K562 (cell line): ENCODE measurements at regions not wholly inside any gene's neighbourhood (a gene's known extent, or its start where the extent isn't known, plus 50 kb on each side); places are given as distances from the start of the nearest gene placed in this dataset.

Experiments
- ATAC-seq: fragments of 200-7000 bp; cut with Tn5 transposase; 3 replicates; pipeline ENCODE4 v1.9.1; 2020; ENCODE audit warnings: moderate library complexity
- BruUV-seq: library from RNA; stranded (reverse); fragments of 400-500 nt; replicated peaks from 2 replicates; lab custom pipeline; 2021; lab: Mats Ljungman, UMichigan
- CTCF ChIA-PET: fragments of 300-600 bp; formaldehyde crosslinking; extraction: SDS; loops from one replicate; lab custom pipeline; 2021; ENCODE audit warnings: low intra/inter-chr PET ratio; lab: Yijun Ruan, JAX
- POLR2A ChIA-PET: fragments of 300-600, 350-650 bp; sonication (Branson Sonifier 250); formaldehyde crosslinking; extraction: SDS; loops from one replicate; lab custom pipeline; 2021; ENCODE audit warnings: antibody characterized with exemption, inconsistent platforms; lab: Yijun Ruan, JAX
- DNase-seq, 4 experiments: peaks; one replicate each; pipeline versions ENCODE4 v3.0.0 to v3.0.0-alpha.2; 2011 to 2018; ENCODE audit warnings: low spot score in 3 of 4, mixed read lengths in 3 of 4; ENCODE audit errors: extremely low read depth in 1 of 4
- FAIRE-seq: peaks from 2 replicates; lab custom pipeline; 2011; peaks lifted over from hg19 to GRCh38; lab: Jason Lieb, UNC
- H2AFZ ChIP-seq: 2 replicates; pipeline ENCODE4 v1.6.0; 2011; ENCODE audit warnings: low read depth, low read length, control low read depth, inconsistent platforms
- H3K27ac ChIP-seq: fragments of 200-600 bp; 3 replicates; pipeline ENCODE4 v1.8.0; 2011; ENCODE audit warnings: low read depth, mild to moderate bottlenecking, control low read depth, inconsistent platforms, low read length, moderate library complexity, mixed read lengths; ENCODE audit errors: extremely low read depth
- H3K27me3 ChIP-seq, 2 experiments: fragments of 300-600 bp in 1 of 2; 2 replicates in 1 of 2; 3 replicates in 1 of 2; pipeline versions ENCODE4 v1.6.0 to v1.8.0; 2011; ENCODE audit warnings: inconsistent platforms in 2 of 2, low read length in 2 of 2, mild to moderate bottlenecking in 1 of 2, mixed read lengths in 1 of 2, moderate library complexity in 1 of 2; ENCODE audit not compliant: control insufficient read depth in 2 of 2, insufficient read depth in 2 of 2
- H3K36me3 ChIP-seq: fragments of 300-600 bp; 3 replicates; pipeline ENCODE4 v1.8.0; 2011; ENCODE audit warnings: mild to moderate bottlenecking, low read length, inconsistent platforms; ENCODE audit not compliant: control insufficient read depth, insufficient read depth
- H3K4me1 ChIP-seq, 2 experiments: fragments of 200-600 bp in 1 of 2; replicated peaks in 1 of 2; 2 replicates in 1 of 2; 3 replicates in 1 of 2; pipeline versions ENCODE4 v1.5.1 to v1.8.0; 2011; ENCODE audit warnings: inconsistent platforms in 2 of 2, low read length in 2 of 2, mild to moderate bottlenecking in 1 of 2, mixed read lengths in 1 of 2, moderate library complexity in 1 of 2; ENCODE audit not compliant: control insufficient read depth in 2 of 2, insufficient read depth in 2 of 2
- H3K4me2 ChIP-seq: 2 replicates; pipeline ENCODE4 v1.6.1; 2011; ENCODE audit warnings: low read length, control low read depth, inconsistent platforms, mixed read lengths; ENCODE audit not compliant: insufficient read depth
- H3K4me3 ChIP-seq: fragments of 200-600 bp; sonication (generic), shearing (Covaris generic); 2 replicates; pipeline ENCODE4 v1.5.1; 2016; ENCODE audit warnings: control low read depth, inconsistent platforms
- H3K79me2 ChIP-seq: fragments of 200-600 bp; 3 replicates; pipeline ENCODE4 v1.8.0; 2011; ENCODE audit warnings: low read length, inconsistent platforms; ENCODE audit not compliant: control insufficient read depth, insufficient read depth
- H3K9ac ChIP-seq, 2 experiments: 2 replicates each; pipeline versions ENCODE4 v1.6.0 to v1.6.1; 2011; ENCODE audit warnings: low read depth in 2 of 2, low read length in 2 of 2, control low read depth in 1 of 2, inconsistent platforms in 1 of 2, mild to moderate bottlenecking in 1 of 2, mixed read lengths in 1 of 2; ENCODE audit not compliant: insufficient read depth in 1 of 2
- H3K9me1 ChIP-seq: one replicate; pipeline ENCODE4 v1.6.0; 2011; ENCODE audit warnings: inconsistent platforms, mild to moderate bottlenecking, low read length, moderate library complexity; ENCODE audit not compliant: control insufficient read depth, insufficient read depth
- H3K9me3 ChIP-seq: replicated peaks from 2 replicates; pipeline ENCODE4 v1.5.1; 2011; ENCODE audit warnings: low read depth, low read length, inconsistent platforms; ENCODE audit not compliant: control insufficient read depth, insufficient read depth
- H4K20me1 ChIP-seq: replicated peaks from 2 replicates; pipeline ENCODE4 v1.6.1; 2011; ENCODE audit warnings: low read length, inconsistent platforms, mixed read lengths; ENCODE audit not compliant: control insufficient read depth, insufficient read depth
- BCOR ChIP-seq: fragments of 450-650 bp; IDR thresholded peaks from 2 replicates; pipeline ENCODE4 v1.6.1; 2016
- GABPB2 ChIP-seq: fragments of 250-450 bp; sonication (Bioruptor Pico); conservative IDR thresholded peaks from 2 replicates; pipeline ENCODE4 v1.5.1; 2021; ENCODE audit warnings: mild to moderate bottlenecking
- GTF2E2 ChIP-seq: fragments of 200-800 bp; sonication (Bioruptor generic); IDR thresholded peaks from 2 replicates; pipeline ENCODE4 v1.6.1; 2016; ENCODE audit warnings: missing genetic modification characterization, missing compliant biosample characterization
- RBFOX2 ChIP-seq: fragments of 200-400 bp; formaldehyde crosslinking; IDR thresholded peaks from 2 replicates; pipeline ENCODE4 v1.6.1; 2017; ENCODE audit warnings: low read depth, mild to moderate bottlenecking, low read length, moderate library complexity
- RBM25 ChIP-seq: fragments of 200-400 bp; formaldehyde crosslinking; IDR thresholded peaks from 2 replicates; pipeline ENCODE4 v1.6.1; 2018; ENCODE audit warnings: low read length, low read depth, moderate library complexity; ENCODE audit not compliant: severe bottlenecking
- RCOR1 ChIP-seq, 2 experiments: IDR thresholded peaks; 2 replicates each; pipeline ENCODE4 v1.6.1; 2012; ENCODE audit warnings: low read depth in 2 of 2, low read length in 2 of 2, borderline replicate concordance in 1 of 2, improper control_type of control experiment in 1 of 2
- SRSF3 ChIP-seq: fragments of 200-400 bp; formaldehyde crosslinking; IDR thresholded peaks from 2 replicates; pipeline ENCODE4 v1.6.1; 2016; ENCODE audit warnings: mild to moderate bottlenecking, low read length, moderate library complexity; ENCODE audit not compliant: insufficient read depth
- TRIM24 ChIP-seq, 2 experiments: fragments of 450-650 bp; IDR thresholded peaks; 2 replicates each; pipeline ENCODE4 v1.6.1; 2016
- ZFP36 ChIP-seq: fragments of 150-350 bp; IDR thresholded peaks from 2 replicates; pipeline ENCODE4 v1.6.1; 2018; ENCODE audit warnings: low read length, low read depth; ENCODE audit not compliant: partially characterized antibody
- ZNF224 ChIP-seq: sonication (generic); formaldehyde crosslinking; IDR thresholded peaks from 2 replicates; pipeline ENCODE4 v1.8.0; 2022; ENCODE audit warnings: mild to moderate bottlenecking, missing genetic modification reagents
- ZNF76 ChIP-seq: fragments of 250-450 bp; sonication (Bioruptor Pico); IDR thresholded peaks from 2 replicates; pipeline ENCODE4 v1.4.0; 2020; ENCODE audit warnings: mild to moderate bottlenecking, moderate library complexity, borderline replicate concordance
- WGBS: fragments of 100-300 bp; shearing (Covaris generic); methylation state at CpG from one replicate; pipeline ENCODE4 v1.1.6; 2016; ENCODE audit warnings: low coverage, mixed read lengths; ENCODE audit not compliant: insufficient coverage; ENCODE audit errors: missing lambda C conversion rate; 5-methylcytosine and 5-hydroxymethylcytosine counted together
- in situ Hi-C: fragments of 300-500 bp; cut with MboI; formaldehyde crosslinking; loops from 4 replicates; pipeline ENCODE4 v1.15.0; 2018; ENCODE audit warnings: inconsistent platforms, mixed read lengths
- intact Hi-C: fragments of 100-400 bp; cut with micrococcal nuclease; formaldehyde crosslinking; loops from 2 replicates; pipeline ENCODE4 v1.14.2; 2022

DNA sequence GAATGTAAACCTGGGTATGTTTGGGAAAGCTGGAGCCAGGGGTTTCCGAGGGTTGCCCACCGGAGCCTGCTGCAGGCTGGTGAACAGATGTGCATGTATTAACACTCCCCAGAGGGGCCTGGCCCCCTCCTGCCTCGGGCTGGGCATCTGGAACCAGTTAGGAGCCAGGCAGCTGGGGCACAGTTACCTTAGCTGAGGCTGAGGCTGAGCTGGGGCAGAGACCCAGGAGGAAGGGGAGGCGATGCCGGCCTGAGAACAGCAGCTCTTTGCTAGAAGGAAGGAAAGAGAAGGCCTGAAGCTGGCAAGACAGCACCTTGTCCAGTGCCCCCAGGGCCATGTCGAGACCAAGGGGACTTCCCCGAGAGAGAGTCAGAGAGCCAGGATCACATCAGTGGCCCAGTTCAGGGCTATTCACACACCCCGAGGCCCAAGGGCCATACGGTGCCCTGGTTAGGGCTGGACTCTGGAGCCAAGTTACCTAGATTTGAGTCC lies 65.8 kb downstream of the RMI2 start (continued):
- TF ChIP-seq GTF2E2 (no peak), TRIM24 (IDR thresholded peaks at IDR 0.05) (no peak), ZNF76 (CRISPR knock-in tag) (no peak), RCOR1 (IDR thresholded peaks at IDR 0.05; ENCODE audit: borderline replicate concordance in 1 of 2, low read depth in 2 of 2, low read length in 2 of 2) (no peak), ZNF224 (no peak), RBFOX2 (no peak), SRSF3 (no peak)

GRCh38 chr16:11412175-11412904 lies 67.1 kb downstream of the RMI2 start:
- Histone ChIP-seq H2AFZ (no peak overlapping the region), H3K4me2 (no peak overlapping the region), H3K9me3 (no peaks in the 10 kb centered on the region), H3K4me1 (peaks cover 0 to 12% of the 10 kb centered on the region in 2 experiments; a peak in 2 of 5 replicates), H3K9ac (0 out of 4 replicates have a peak overlapping the region, but pooled peaks of 1 of the 2 experiments have one; percentile 33), H3K9me1 (no peaks in the 10 kb centered on the region), H3K27ac (no peak overlapping the region), H3K36me3 (no peaks in the 10 kb centered on the region), H4K20me1 (peaks cover 8% of the 10 kb centered on the region; the same call in 1 of the 2 replicates), H3K27me3 (peaks cover 16 to 42% of the 10 kb centered on the region in 2 experiments), H3K79me2 (no peaks in the 10 kb centered on the region), H3K4me3 (no peak overlapping the region)
- ChIA-PET POLR2A (interaction anchor here (0.5 to 0.7 kb wide), 4 partner anchors 11 to 49 kb away, joined by 3 to 4 read pairs (median 3); no protein-coding TSS in a partner anchor), CTCF (no interaction called here)
- 15% methylated on average over 10 of the region's 10 CpGs for WGBS
- ATAC-seq (no peak), DNase-seq (no peak), FAIRE-seq (no peak)
- in situ Hi-C loops (no loop called here), intact Hi-C loops (no loop called here)
- peak; percentile 66 for TF ChIP-seq ZFP36
- TF ChIP-seq RBM25: peak; percentile 74
- peak; percentile 52 for TF ChIP-seq BCOR
- no peak for TF ChIP-seq GABPB2 (CRISPR knock-in tag)
- BruUV-seq: no TSS peak
